ENCODE measurements at regions not wholly inside any gene's neighbourhood (a gene's known extent, or its start where the extent isn't known, plus 50 kb on each side); places are given as distances from the start of the nearest gene placed in this dataset.

GRCh38 chr1:222413436-222413835, 134.5 kb downstream of the HHIPL2 start:
- intact Hi-C loops (cut with DNase I; ENCODE audit: low total_unique reads): no loop called here
- WGBS, 5 donors: 43 to 71% (median 56%) methylated on average over 1 of the region's 1 CpG
- Histone ChIP-seq H3K4me1 (peaks cover 0 to 3% (median 0%) of the 10 kb centered on the region in 6 donors), H3K9me3 (peaks cover 0 to 11% (median 0%) of the 10 kb centered on the region in 8 donors), H3K27me3 (replicated peaks in 1 of 7) (no peaks in the 10 kb centered on the region), H3K27ac (no peak overlapping the region), H3K4me3 (no peak overlapping the region), H3K36me3 (no peaks in the 10 kb centered on the region)
- no peak for DNase-seq
- TF ChIP-seq POLR2A (IDR thresholded peaks at IDR 0.05) (no peak), POLR2AphosphoS5 (IDR thresholded peaks at IDR 0.05) (no peak)

GRCh38 chr1:222404710-222405109, 143.2 kb downstream of the HHIPL2 start:
- intact Hi-C loops (cut with DNase I; ENCODE audit: low total_unique reads): no loop called here
- Histone ChIP-seq H3K27me3 (replicated peaks in 1 of 7) (peaks cover 0 to 7% (median 0%) of the 10 kb centered on the region in 7 donors), H3K27ac (no peak overlapping the region), H3K36me3 (no peaks in the 10 kb centered on the region), H3K4me1 (no peaks in the 10 kb centered on the region), H3K9me3 (peaks cover 0 to 13% (median 0%) of the 10 kb centered on the region in 8 donors), H3K4me3 (peak overlapping the region in 1 of 8 donors; percentile 38)
- no peak for DNase-seq
- WGBS, 5 donors: 60 to 77% (median 72%) methylated on average over 4 of the region's 4 CpGs
- TF ChIP-seq POLR2AphosphoS5 (IDR thresholded peaks at IDR 0.05) (no peak), POLR2A (IDR thresholded peaks at IDR 0.05) (no peak), CTCF (IDR thresholded peaks at IDR 0.05 in 8 of 11, conservative IDR thresholded peaks at IDR 0.05 in 3 of 11) (no peak)

- intact Hi-C loops (cut with DNase I; ENCODE audit: low total_unique reads): no loop called here
- no peak overlapping the region for H3K27ac ChIP-seq
- TF ChIP-seq POLR2A (IDR thresholded peaks at IDR 0.05) (no peak), POLR2AphosphoS5 (IDR thresholded peaks at IDR 0.05) (no peak), CTCF (IDR thresholded peaks at IDR 0.05 in 8 of 11, conservative IDR thresholded peaks at IDR 0.05 in 3 of 11) (no peak)
- H3K4me1 ChIP-seq: no peaks in the 10 kb centered on the region
- no peaks in the 10 kb centered on the region for H3K27me3 ChIP-seq (replicated peaks in 1 of 7)
- no peak overlapping the region for H3K4me3 ChIP-seq
- DNase-seq: no peak
- H3K36me3 ChIP-seq: no peaks in the 10 kb centered on the region
- H3K9me3 ChIP-seq: no peaks in the 10 kb centered on the region
Observed at GRCh38 chr1:222399197-222399596, 148.7 kb downstream of the HHIPL2 start.

- no peaks in the 10 kb centered on the region for H3K4me1 ChIP-seq
- no peaks in the 10 kb centered on the region for H3K36me3 ChIP-seq
- H3K27ac ChIP-seq: no peak overlapping the region
- intact Hi-C loops (cut with DNase I; ENCODE audit: low total_unique reads): no loop called here
- H3K4me3 ChIP-seq: no peak overlapping the region
- DNase-seq: no peak
- WGBS, 5 donors: 71 to 88% (median 75%) methylated on average over 1 of the region's 1 CpG
- TF ChIP-seq CTCF (IDR thresholded peaks at IDR 0.05 in 8 of 11, conservative IDR thresholded peaks at IDR 0.05 in 3 of 11): no peak
- TF ChIP-seq POLR2A (IDR thresholded peaks at IDR 0.05): no peak
- TF ChIP-seq POLR2AphosphoS5 (IDR thresholded peaks at IDR 0.05): no peak
- H3K27me3 ChIP-seq (replicated peaks in 1 of 7): no peaks in the 10 kb centered on the region
- no peaks in the 10 kb centered on the region for H3K9me3 ChIP-seq
Observed at GRCh38 chr1:222394224-222394623, 153.7 kb downstream of the HHIPL2 start.

GRCh38 chr1:222392556-222392955, 155.3 kb downstream of the HHIPL2 start:
- no peaks in the 10 kb centered on the region for H3K36me3 ChIP-seq
- H3K4me3 ChIP-seq: no peak overlapping the region
- intact Hi-C loops (cut with DNase I; ENCODE audit: low total_unique reads): no loop called here
- H3K9me3 ChIP-seq: no peaks in the 10 kb centered on the region
- no peak overlapping the region for H3K27ac ChIP-seq
- WGBS, 5 donors: 84 to 92% (median 90%) methylated on average over 3 of the region's 3 CpGs
- H3K4me1 ChIP-seq: no peaks in the 10 kb centered on the region
- TF ChIP-seq CTCF (IDR thresholded peaks at IDR 0.05 in 8 of 11, conservative IDR thresholded peaks at IDR 0.05 in 3 of 11) (no peak), POLR2AphosphoS5 (IDR thresholded peaks at IDR 0.05) (no peak)
- no peak for DNase-seq
- no peaks in the 10 kb centered on the region for H3K27me3 ChIP-seq (replicated peaks in 1 of 7)
